B cell (primary cell): ENCODE measurements at regions not wholly inside any gene's neighbourhood (a gene's known extent, or its start where the extent isn't known, plus 50 kb on each side); places are given as distances from the start of the nearest gene placed in this dataset.

Experiments
- ATAC-seq: fragments of 200-7000 bp; cut with Tn5 transposase; one replicate; pipeline ENCODE4 v1.10.0; 2021; ENCODE audit warnings: low read depth, mild to moderate bottlenecking, moderate number of reproducible peaks, moderate library complexity
- CTCF ChIA-PET: fragments of 350-600 bp; sonication (Branson Sonifier 250); formaldehyde crosslinking; loops from one replicate; lab custom pipeline; 2021; ENCODE audit warnings: antibody characterized with exemption, inconsistent platforms; lab: Charles Lee
- POLR2A ChIA-PET: fragments of 350-600 bp; sonication (Branson Sonifier 250); formaldehyde crosslinking; loops from one replicate; lab custom pipeline; 2021; ENCODE audit warnings: antibody characterized with exemption; lab: Charles Lee
- DNase-seq: peaks from one replicate; pipeline ENCODE4 v3.0.0; 2013
- H2AFZ ChIP-seq: 2 replicates; pipeline ENCODE4 v1.6.1; 2012; ENCODE audit warnings: mild to moderate bottlenecking, low read depth, low read length; ENCODE audit not compliant: insufficient read depth, poor library complexity, severe bottlenecking
- H3K27ac ChIP-seq, 2 donors: 1 replicate in 1 of 2; 2 replicates in 1 of 2; pipeline ENCODE4 v1.5.1; 2012 to 2013; ENCODE audit warnings: low read length in 2 of 2, mild to moderate bottlenecking in 2 of 2, moderate library complexity in 1 of 2
- H3K27me3 ChIP-seq, 4 experiments: fragments of 200-600 bp in 1 of 4; sonication (generic) in 1 of 4; replicated peaks in 1 of 4; 1 replicate in 2 of 4; 2 replicates in 2 of 4; pipeline versions ENCODE4 v1.6.1 to v1.7.0; 2013 to 2016; ENCODE audit warnings: low read length in 3 of 4, mild to moderate bottlenecking in 2 of 4, mixed read lengths in 1 of 4, moderate library complexity in 1 of 4; ENCODE audit not compliant: insufficient read depth in 4 of 4, control insufficient read depth in 3 of 4; ENCODE audit errors: control extremely low read depth in 1 of 4
- H3K36me3 ChIP-seq, 2 experiments: replicated peaks in 1 of 2; 1 replicate in 1 of 2; 2 replicates in 1 of 2; pipeline versions ENCODE4 v1.6.1 to v1.7.1; 2013; ENCODE audit warnings: low read length in 1 of 2; ENCODE audit not compliant: insufficient read depth in 2 of 2, control insufficient read depth in 1 of 2; ENCODE audit errors: control extremely low read depth in 1 of 2, extremely low read depth in 1 of 2
- H3K4me1 ChIP-seq, 2 donors: fragments of 200-600 bp in 1 of 2; sonication (generic) in 1 of 2; 1 replicate in 1 of 2; 2 replicates in 1 of 2; pipeline versions ENCODE4 v1.5.1 to v1.6.1; 2013 to 2017; ENCODE audit warnings: low read length in 2 of 2; ENCODE audit not compliant: control insufficient read depth in 2 of 2, insufficient read depth in 2 of 2
- H3K4me2 ChIP-seq: replicated peaks from 2 replicates; pipeline ENCODE3; 2012; ENCODE audit warnings: mild to moderate bottlenecking, low read depth, low read length; ENCODE audit not compliant: poor library complexity, severe bottlenecking
- H3K4me3 ChIP-seq, 5 experiments: fragments of 200-600 bp in 1 of 5; sonication (generic) in 1 of 5; 1 replicate in 3 of 5; 2 replicates in 2 of 5; pipeline versions ENCODE4 v1.5.1 to v1.7.0; 2011 to 2016; ENCODE audit warnings: low read length in 4 of 5, mild to moderate bottlenecking in 4 of 5, low read depth in 2 of 5, control low read depth in 1 of 5, moderate library complexity in 1 of 5; ENCODE audit not compliant: insufficient read depth in 1 of 5; ENCODE audit errors: control extremely low read depth in 1 of 5, extremely low read depth in 1 of 5
- H3K79me2 ChIP-seq: fragments of 200-600 bp; sonication (generic); one replicate; pipeline ENCODE4 v1.6.0; 2016; ENCODE audit warnings: low read length; ENCODE audit not compliant: control insufficient read depth, insufficient read depth
- H3K9ac ChIP-seq: fragments of 200-600 bp; sonication (generic); 2 replicates; pipeline ENCODE4 v1.6.1; 2017; ENCODE audit warnings: mild to moderate bottlenecking, low read length, moderate library complexity
- H3K9me3 ChIP-seq, 3 donors: one replicate each; pipeline versions ENCODE4 v1.6.1 to v1.7.1; 2013; ENCODE audit warnings: low read length in 2 of 3; ENCODE audit not compliant: control insufficient read depth in 2 of 3, insufficient read depth in 1 of 3; ENCODE audit errors: control extremely low read depth in 1 of 3
- H4K20me1 ChIP-seq: 2 replicates; pipeline ENCODE4 v1.6.0; 2012; ENCODE audit warnings: mild to moderate bottlenecking, low read length; ENCODE audit not compliant: insufficient read depth, control insufficient read depth, poor library complexity, severe bottlenecking
- H3K27ac Mint-ChIP-seq: one replicate; pipeline ENCODE4 v1.8.0; 2021; ENCODE audit warnings: mixed read lengths
- H3K27me3 Mint-ChIP-seq: one replicate; pipeline ENCODE4 v1.8.0; 2021; ENCODE audit warnings: mixed read lengths
- H3K4me1 Mint-ChIP-seq: one replicate; pipeline ENCODE4 v1.8.0; 2021; ENCODE audit warnings: mixed read lengths
- H3K4me3 Mint-ChIP-seq: one replicate; pipeline ENCODE4 v1.8.0; 2021; ENCODE audit warnings: mixed read lengths
- H3K9me3 Mint-ChIP-seq: one replicate; pipeline ENCODE4 v1.8.0; 2022; ENCODE audit warnings: mixed read lengths; ENCODE audit not compliant: insufficient read depth
- EZH2 ChIP-seq: IDR thresholded peaks from 2 replicates; pipeline ENCODE4 v1.6.1; 2012; ENCODE audit warnings: borderline replicate concordance, low read depth, mild to moderate bottlenecking, moderate library complexity, low read length; ENCODE audit not compliant: insufficient read depth, poor library complexity, severe bottlenecking
- WGBS: methylation state at CpG from one replicate; pipeline ENCODE4 v1.1.5; 2013; ENCODE audit warnings: missing lambda C conversion rate; ENCODE audit not compliant: insufficient coverage; 5-methylcytosine and 5-hydroxymethylcytosine counted together
- intact Hi-C: fragments of 100-400 bp; cut with micrococcal nuclease; formaldehyde crosslinking; loops from one replicate; pipeline ENCODE4 v1.10.0; 2022
- TF ChIP-seq, protein P1 (sequence below): fragments of 200-600 bp; IDR thresholded peaks from one replicate; pipeline ENCODE4 v1.8.0; 2022; ENCODE audit warnings: antibody characterized with exemption, mild to moderate bottlenecking

DNA sequence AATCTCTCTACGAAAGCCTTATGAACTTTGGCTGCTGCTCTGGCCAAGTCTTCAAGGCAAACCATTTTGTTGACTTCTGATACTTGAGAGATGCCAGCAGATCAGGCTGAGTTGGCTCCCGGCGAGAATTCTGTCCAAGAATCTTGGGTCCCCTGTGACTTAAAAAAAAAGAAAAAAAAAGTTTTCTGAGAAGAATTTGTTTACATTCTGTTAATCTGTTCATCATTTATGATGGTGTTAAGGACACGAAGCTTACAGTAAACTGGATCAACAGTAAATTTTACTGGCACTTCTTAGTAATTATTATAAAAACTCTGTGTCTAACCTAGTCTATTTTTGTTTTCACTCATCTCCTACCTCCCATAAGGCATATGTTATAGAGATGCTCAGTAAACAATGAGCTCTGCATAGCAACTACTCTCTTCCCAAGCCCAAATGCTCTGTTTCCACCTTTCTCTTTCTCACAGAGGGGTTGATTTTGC lies 320.9 kb upstream of the RASGRP1 start:
- POLR2A ChIA-PET: no interaction called here

DNA sequence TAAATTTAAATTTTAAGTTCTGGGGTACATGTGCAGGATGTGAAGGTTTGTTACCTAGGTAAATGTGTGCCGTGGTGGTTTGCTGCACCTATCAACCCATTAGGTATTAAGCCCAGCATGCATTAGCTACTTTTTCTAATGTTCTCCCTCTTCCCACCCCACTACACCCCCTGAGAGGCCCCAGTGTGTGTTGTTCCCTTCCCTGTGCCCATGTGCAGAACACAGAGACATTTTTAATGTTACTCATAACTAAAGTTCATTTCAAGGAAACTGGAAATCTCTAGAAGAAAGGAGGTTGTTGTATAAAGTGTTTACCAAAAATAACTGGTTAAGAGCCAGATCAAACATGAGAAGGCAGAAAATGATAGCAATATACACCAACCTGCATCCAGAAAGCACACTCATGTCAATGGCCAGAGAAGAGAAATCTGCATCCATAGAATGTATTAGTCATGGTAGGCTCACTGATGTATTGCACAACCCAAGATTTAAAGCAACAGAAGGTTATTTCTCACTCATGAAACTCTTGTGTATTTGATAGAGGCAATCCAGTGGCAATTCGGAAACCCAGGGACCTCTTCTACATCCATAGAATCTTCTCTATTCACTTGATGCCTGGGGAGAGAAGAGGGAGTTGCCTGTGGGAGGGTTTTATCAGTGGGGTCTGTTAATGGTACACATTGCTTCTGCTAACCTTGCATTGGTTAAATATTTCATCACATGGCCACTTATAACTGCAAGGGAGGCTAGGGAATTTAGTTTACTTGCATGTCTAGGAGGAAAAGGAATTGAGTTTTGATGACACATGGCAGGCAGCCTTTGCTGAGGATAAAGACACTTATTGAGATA lies 321.9 kb upstream of the RASGRP1 start:
- TF ChIP-seq, protein P1, sequence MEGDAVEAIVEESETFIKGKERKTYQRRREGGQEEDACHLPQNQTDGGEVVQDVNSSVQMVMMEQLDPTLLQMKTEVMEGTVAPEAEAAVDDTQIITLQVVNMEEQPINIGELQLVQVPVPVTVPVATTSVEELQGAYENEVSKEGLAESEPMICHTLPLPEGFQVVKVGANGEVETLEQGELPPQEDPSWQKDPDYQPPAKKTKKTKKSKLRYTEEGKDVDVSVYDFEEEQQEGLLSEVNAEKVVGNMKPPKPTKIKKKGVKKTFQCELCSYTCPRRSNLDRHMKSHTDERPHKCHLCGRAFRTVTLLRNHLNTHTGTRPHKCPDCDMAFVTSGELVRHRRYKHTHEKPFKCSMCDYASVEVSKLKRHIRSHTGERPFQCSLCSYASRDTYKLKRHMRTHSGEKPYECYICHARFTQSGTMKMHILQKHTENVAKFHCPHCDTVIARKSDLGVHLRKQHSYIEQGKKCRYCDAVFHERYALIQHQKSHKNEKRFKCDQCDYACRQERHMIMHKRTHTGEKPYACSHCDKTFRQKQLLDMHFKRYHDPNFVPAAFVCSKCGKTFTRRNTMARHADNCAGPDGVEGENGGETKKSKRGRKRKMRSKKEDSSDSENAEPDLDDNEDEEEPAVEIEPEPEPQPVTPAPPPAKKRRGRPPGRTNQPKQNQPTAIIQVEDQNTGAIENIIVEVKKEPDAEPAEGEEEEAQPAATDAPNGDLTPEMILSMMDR: no peak
- no peak for TF ChIP-seq EZH2
- Mint-ChIP-seq H3K4me3 (no peak overlapping the region), H3K4me1 (no peaks in the 10 kb centered on the region), H3K9me3 (no peaks in the 10 kb centered on the region), H3K27me3 (peaks cover 13% of the 10 kb centered on the region), H3K27ac (no peak overlapping the region)
- Histone ChIP-seq H3K4me2 (no peak overlapping the region), H3K4me1 (no peaks in the 10 kb centered on the region), H4K20me1 (no peaks in the 10 kb centered on the region), H3K79me2 (no peaks in the 10 kb centered on the region), H3K9ac (no peak overlapping the region), H2AFZ (no peak overlapping the region), H3K27ac (no peak overlapping the region), H3K4me3 (no peak overlapping the region), H3K36me3 (no peaks in the 10 kb centered on the region), H3K9me3 (no peaks in the 10 kb centered on the region), H3K27me3 (no peaks in the 10 kb centered on the region)
- intact Hi-C loops: no loop called here
- ChIA-PET CTCF (no interaction called here), POLR2A (no interaction called here)
- no CpG with 5 or more reads among the region's 2 CpGs for WGBS
- DNase-seq (no peak), ATAC-seq (no peak)

More for the DNA sequence above, 320.9 kb upstream of the RASGRP1 start:
- Histone ChIP-seq H4K20me1 (no peaks in the 10 kb centered on the region), H3K4me3 (no peak overlapping the region), H3K9me3 (no peaks in the 10 kb centered on the region), H2AFZ (no peak overlapping the region), H3K27me3 (no peaks in the 10 kb centered on the region), H3K79me2 (no peaks in the 10 kb centered on the region), H3K4me2 (no peak overlapping the region), H3K4me1 (no peaks in the 10 kb centered on the region), H3K9ac (no peak overlapping the region), H3K36me3 (no peaks in the 10 kb centered on the region), H3K27ac (no peak overlapping the region)
- H3K4me1 Mint-ChIP-seq: no peaks in the 10 kb centered on the region
- CTCF ChIA-PET: no interaction called here
- no peaks in the 10 kb centered on the region for H3K9me3 Mint-ChIP-seq
- H3K27ac Mint-ChIP-seq: no peak overlapping the region
- ATAC-seq (no peak), DNase-seq (no peak)
- H3K4me3 Mint-ChIP-seq: no peak overlapping the region
- intact Hi-C loops: no loop called here
- TF ChIP-seq, protein P1: no peak
- TF ChIP-seq EZH2: no peak
- peaks cover 13% of the 10 kb centered on the region for H3K27me3 Mint-ChIP-seq
- WGBS: 93% methylated on average over 3 of the region's 4 CpGs
